ENCODE measurements at regions not wholly inside any gene's neighbourhood (a gene's known extent, or its start where the extent isn't known, plus 50 kb on each side); places are given as distances from the start of the nearest gene placed in this dataset.

- TF ChIP-seq NKRF (conservative IDR thresholded peaks at IDR 0.05) (no peak), HDAC2 (IDR thresholded peaks at IDR 0.05) (no peak), BHLHE40 (IDR thresholded peaks at IDR 0.05; ENCODE audit: borderline replicate concordance in 1 of 2, low read depth in 2 of 2, low read length in 1 of 2) (no peak), E2F4 (IDR thresholded peaks at IDR 0.05; ENCODE audit: low read depth, low read length) (no peak)
These were observed 1103.0 kb upstream of the SLC39A10 start (continued) for GRCh38 chr2:194553980-194554379.

DNA sequence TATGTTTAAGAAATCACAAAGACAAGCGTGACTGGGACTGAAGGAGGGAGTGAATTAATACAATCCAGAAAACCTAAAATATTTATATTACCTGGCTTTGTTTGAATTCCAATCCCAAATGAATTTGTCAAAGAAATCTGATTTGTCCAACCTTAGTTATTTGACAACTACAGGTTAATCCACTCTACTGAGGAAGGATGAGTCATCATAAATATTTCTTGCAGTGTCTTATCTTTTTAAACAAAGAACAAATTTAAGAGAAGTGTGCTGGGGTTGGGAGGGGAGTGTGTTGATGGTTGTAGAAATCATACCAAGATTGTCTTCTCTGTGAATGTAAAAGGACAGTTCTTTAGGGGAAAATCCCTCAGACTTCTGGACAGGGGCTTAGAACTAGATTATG lies 1106.3 kb upstream of the SLC39A10 start:
- FAIRE-seq: no peak
- H3K36me3 ChIP-seq (ENCODE audit: control insufficient read depth in 2 of 2, insufficient read depth in 2 of 2, low read length in 1 of 2): no peaks in the 10 kb centered on the region
- H3K27ac ChIP-seq (ENCODE audit: control insufficient read depth, insufficient read depth): no peak overlapping the region
- in situ Hi-C loops (cut with MboI) (no loop called here), intact Hi-C loops (cut with micrococcal nuclease; ENCODE audit: unreplicated experiment) (no loop called here)
- POLR2A ChIA-PET: no interaction called here
- no peak for DNase-seq (ENCODE audit: low read depth, low spot score)
- no peaks in the 10 kb centered on the region for H4K20me1 ChIP-seq (ENCODE audit: control insufficient read depth, insufficient read depth)
- WGBS (ENCODE audit: insufficient coverage, insufficient replicate concordance, low lambda C conversion rate, missing lambda C conversion rate): 0% methylated on average over 1 of the region's 1 CpG
- no peaks in the 10 kb centered on the region for H3K79me2 ChIP-seq (ENCODE audit: control insufficient read depth, insufficient read depth, low read length)
- H3K4me3 ChIP-seq: no peak overlapping the region
- H3K9ac ChIP-seq (ENCODE audit: control insufficient read depth, insufficient read depth, low read length): no peak overlapping the region
- no TSS peak for BruUV-seq (replicated peaks)
- ATAC-seq: no peak; the same call in 2 of the 3 replicates
- CTCF ChIA-PET: interaction anchor here (1.1 kb wide), 1 partner anchor 20 kb away, joined by 3 read pairs; no protein-coding TSS in a partner anchor
- SMC1A ChIA-PET (ENCODE audit: uncharacterized antibody, unreplicated experiment): interaction anchor here (1.3 kb wide), 1 partner anchor 1517 kb away, joined by 3 read pairs; no protein-coding TSS in a partner anchor
- RAD21 ChIA-PET (ENCODE audit: unreplicated experiment): interaction anchor here (0.8 kb wide), 1 partner anchor 317 kb away, joined by 3 read pairs; no protein-coding TSS in a partner anchor
- no peaks in the 10 kb centered on the region for H3K9me3 ChIP-seq (replicated peaks; ENCODE audit: control insufficient read depth, insufficient read depth, low read length)
- no peaks in the 10 kb centered on the region for H3K27me3 ChIP-seq (replicated peaks in 1 of 2; ENCODE audit: control insufficient read depth in 2 of 2, insufficient read depth in 2 of 2, low read length in 1 of 2)
- no peak overlapping the region for H3K4me2 ChIP-seq (ENCODE audit: control insufficient read depth, insufficient read depth)
- no peak overlapping the region for H2AFZ ChIP-seq (ENCODE audit: control insufficient read depth, low read depth, low read length)
- no peaks in the 10 kb centered on the region for H3K4me1 ChIP-seq (ENCODE audit: control insufficient read depth, insufficient read depth, low read length)
- TF ChIP-seq SKIL (IDR thresholded peaks at IDR 0.05; ENCODE audit: low read depth, poor library complexity, severe bottlenecking) (no peak), MTA2 (IDR thresholded peaks at IDR 0.05; ENCODE audit: low read depth) (no peak), RUNX3 (IDR thresholded peaks at IDR 0.05; ENCODE audit: low read length) (no peak), TAF1 (IDR thresholded peaks at IDR 0.05; ENCODE audit: borderline replicate concordance, low read depth, low read length) (no peak), BCL3 (IDR thresholded peaks at IDR 0.05; ENCODE audit: borderline replicate concordance, insufficient read depth, low read depth, low read length, poor library complexity, severe bottlenecking) (no peak), PRDM15 (CRISPR knock-in tag; IDR thresholded peaks at IDR 0.05) (no peak), SMARCA5 (IDR thresholded peaks at IDR 0.05) (no peak), CREB1 (IDR thresholded peaks at IDR 0.05; ENCODE audit: low read depth) (no peak), BCL11A (IDR thresholded peaks at IDR 0.05; ENCODE audit: low read depth, low read length) (no peak)

Measured in GM12878 (cell line).